ENCODE measurements at regions not wholly inside any gene's neighbourhood (a gene's known extent, or its start where the extent isn't known, plus 50 kb on each side); places are given as distances from the start of the nearest gene placed in this dataset.

GRCh38 chr10:124288486-124288885 is 130.2 kb downstream of the OAT start:
- no peak for DNase-seq (ENCODE audit: low read depth)
- no peak overlapping the region for H3K4me3 ChIP-seq (ENCODE audit: low read depth, low read length)
- TF ChIP-seq CTCF (IDR thresholded peaks at IDR 0.05; ENCODE audit: insufficient read depth, low read depth, low read length), result no peak

GRCh38 chr10:124287791-124288190 is 130.9 kb downstream of the OAT start:
- no peak overlapping the region for H3K4me3 ChIP-seq (ENCODE audit: low read depth, low read length)
- TF ChIP-seq CTCF (IDR thresholded peaks at IDR 0.05; ENCODE audit: insufficient read depth, low read depth, low read length), result no peak
- DNase-seq (ENCODE audit: low read depth), result no peak

GRCh38 chr10:124287071-124287685 is 131.5 kb downstream of the OAT start:
- TF ChIP-seq CTCF (IDR thresholded peaks at IDR 0.05; ENCODE audit: insufficient read depth, low read depth, low read length), result no peak
- no peak for DNase-seq (ENCODE audit: low read depth)
- no peak overlapping the region for H3K4me3 ChIP-seq (ENCODE audit: low read depth, low read length)

- no peak for TF ChIP-seq CTCF (IDR thresholded peaks at IDR 0.05; ENCODE audit: insufficient read depth, low read depth, low read length)
- DNase-seq (ENCODE audit: low read depth), result no peak
Measured at GRCh38 chr10:124286621-124287020, 132.1 kb downstream of the OAT start.

GRCh38 chr10:124285587-124286527 is 132.9 kb downstream of the OAT start:
- H3K4me3 ChIP-seq (ENCODE audit: low read depth, low read length), result no peak overlapping the region
- DNase-seq (ENCODE audit: low read depth), result peak; percentile 50
- TF ChIP-seq CTCF (IDR thresholded peaks at IDR 0.05; ENCODE audit: insufficient read depth, low read depth, low read length), result no peak

More at GRCh38 chr10:124286621-124287020, 132.1 kb downstream of the OAT start:
- no peak overlapping the region for H3K4me3 ChIP-seq (ENCODE audit: low read depth, low read length)

GRCh38 chr10:124283949-124284250 is 134.8 kb downstream of the OAT start:
- H3K4me3 ChIP-seq (ENCODE audit: low read depth, low read length), result no peak overlapping the region
- DNase-seq (ENCODE audit: low read depth), result no peak
- TF ChIP-seq CTCF (IDR thresholded peaks at IDR 0.05; ENCODE audit: insufficient read depth, low read depth, low read length), result no peak

All from fibroblast of villous mesenchyme (primary cell).